LNCaP clone FGC (cell line): ENCODE measurements at regions not wholly inside any gene's neighbourhood (a gene's known extent, or its start where the extent isn't known, plus 50 kb on each side); places are given as distances from the start of the nearest gene placed in this dataset.

Source experiments
- DNase-seq: peaks from one replicate; pipeline ENCODE4 v3.0.0-alpha.2; 2011; ENCODE audit warnings: low read depth
- H3K4me3 ChIP-seq: 2 replicates; pipeline ENCODE4 v1.5.1; 2011; ENCODE audit warnings: mild to moderate bottlenecking, low read depth, low read length, control low read depth
- CTCF ChIP-seq: IDR thresholded peaks from 2 replicates; pipeline ENCODE4 v1.5.1; 2012; ENCODE audit warnings: mild to moderate bottlenecking; ENCODE audit not compliant: control insufficient read depth, insufficient read depth; ENCODE audit errors: extremely low read depth

GRCh38 chr18:66316701-66317100 is 287.2 kb downstream of the CDH19 start:
- H3K4me3 ChIP-seq: no peak overlapping the region
- DNase-seq: no peak
- no peak for TF ChIP-seq CTCF

- no peak for TF ChIP-seq CTCF
- DNase-seq: no peak
- H3K4me3 ChIP-seq: no peak overlapping the region
Measured at GRCh38 chr18:66300141-66300540, 303.7 kb downstream of the CDH19 start.

- no peak overlapping the region for H3K4me3 ChIP-seq
- TF ChIP-seq CTCF: 0 out of 2 replicates have a peak, but pooled peaks have one; percentile 9
- no peak for DNase-seq
Measured at GRCh38 chr18:66280470-66280869, 323.4 kb downstream of the CDH19 start.

- DNase-seq: no peak
- TF ChIP-seq CTCF: no peak
- H3K4me3 ChIP-seq: no peak overlapping the region
Measured at GRCh38 chr18:66271962-66272361, 331.9 kb downstream of the CDH19 start.

GRCh38 chr18:66264130-66264529 is 339.8 kb downstream of the CDH19 start:
- no peak overlapping the region for H3K4me3 ChIP-seq
- DNase-seq: no peak
- TF ChIP-seq CTCF: no peak

- no peak overlapping the region for H3K4me3 ChIP-seq
- TF ChIP-seq CTCF: no peak
- DNase-seq: no peak
Measured at GRCh38 chr18:66254121-66254520, 349.8 kb downstream of the CDH19 start.

GRCh38 chr18:66252703-66253102 is 351.2 kb downstream of the CDH19 start:
- no peak for DNase-seq
- no peak overlapping the region for H3K4me3 ChIP-seq
- no peak for TF ChIP-seq CTCF
